ENCODE measurements at regions not wholly inside any gene's neighbourhood (a gene's known extent, or its start where the extent isn't known, plus 50 kb on each side); places are given as distances from the start of the nearest gene placed in this dataset.

- no peak for TF ChIP-seq CTCF (conservative IDR thresholded peaks at IDR 0.05; ENCODE audit: low read depth, low read length)
- TF ChIP-seq POLR2A (IDR thresholded peaks at IDR 0.05; ENCODE audit: low read depth, low read length), result no peak
Measured at GRCh38 chr6:153275997-153276396, 144.9 kb upstream of the RGS17 start.
